ENCODE measurements at regions not wholly inside any gene's neighbourhood (a gene's known extent, or its start where the extent isn't known, plus 50 kb on each side); places are given as distances from the start of the nearest gene placed in this dataset.
"Not testable (repeated sequence)": the region's sequence is repeated elsewhere in the genome, so short reads cannot be mapped to it uniquely, and the experiment has no call there.

DNA sequence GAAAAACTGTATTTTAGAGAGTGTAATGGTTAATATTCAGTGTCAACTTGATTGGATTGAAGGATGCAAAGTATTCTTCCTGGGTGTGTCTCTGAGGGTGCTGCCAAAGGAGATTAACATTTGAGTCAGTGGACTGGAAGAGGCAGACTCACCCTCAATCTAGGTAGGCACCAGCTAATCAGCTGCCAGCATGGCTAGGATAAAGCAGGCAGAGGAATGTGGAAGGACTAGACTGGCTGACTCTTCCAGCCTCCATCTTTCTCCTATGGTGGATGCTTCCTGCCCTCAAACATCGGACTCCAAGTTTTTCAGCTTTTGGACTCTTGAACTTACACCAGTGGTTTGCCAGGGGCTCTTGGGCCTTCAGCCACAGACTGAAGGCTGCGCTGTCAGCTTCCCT is 740.3 kb downstream of the RNF144A start:
- not testable (repeated sequence) for DNase-seq

DNA sequence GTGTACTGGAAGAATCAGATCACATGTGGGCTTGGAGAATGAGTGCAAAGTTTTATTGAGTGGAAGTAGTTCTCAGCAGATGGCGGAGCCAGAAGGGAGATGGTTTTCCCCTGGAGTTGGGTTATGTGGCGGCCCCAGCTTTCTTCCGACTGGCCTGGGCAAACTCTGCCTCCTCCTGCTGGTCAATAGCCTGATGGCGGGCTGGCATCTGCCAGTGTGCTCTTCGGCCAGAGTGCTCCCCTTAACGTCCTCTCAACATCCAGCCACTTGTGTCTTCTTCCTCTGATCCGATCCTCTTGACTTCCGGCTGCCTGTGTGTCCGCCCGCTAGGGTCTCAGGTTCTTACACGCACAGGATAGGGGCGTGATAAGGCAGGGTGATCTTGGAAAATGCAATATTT is 741.3 kb downstream of the RNF144A start:
- no peak for DNase-seq

DNA sequence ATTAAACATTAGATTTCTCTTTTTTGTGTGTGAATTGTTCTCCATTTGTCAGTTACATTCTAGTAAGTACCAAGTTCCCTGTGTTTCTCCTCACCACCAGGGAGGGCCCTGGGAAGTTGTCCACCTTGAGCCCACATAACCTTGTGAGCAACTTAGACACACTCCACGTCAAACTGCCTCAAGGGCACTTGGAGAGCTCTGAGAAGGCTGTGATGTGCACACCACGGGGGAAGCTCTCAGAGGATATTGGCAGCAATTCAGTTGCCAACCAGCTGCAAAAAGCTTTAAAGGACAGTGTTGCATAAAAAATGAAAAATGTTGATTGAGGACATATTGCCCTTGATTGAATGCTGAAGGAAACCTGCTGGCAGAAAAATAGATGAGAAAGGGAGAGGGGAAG is 743.6 kb downstream of the RNF144A start:
- DNase-seq: no peak

DNA sequence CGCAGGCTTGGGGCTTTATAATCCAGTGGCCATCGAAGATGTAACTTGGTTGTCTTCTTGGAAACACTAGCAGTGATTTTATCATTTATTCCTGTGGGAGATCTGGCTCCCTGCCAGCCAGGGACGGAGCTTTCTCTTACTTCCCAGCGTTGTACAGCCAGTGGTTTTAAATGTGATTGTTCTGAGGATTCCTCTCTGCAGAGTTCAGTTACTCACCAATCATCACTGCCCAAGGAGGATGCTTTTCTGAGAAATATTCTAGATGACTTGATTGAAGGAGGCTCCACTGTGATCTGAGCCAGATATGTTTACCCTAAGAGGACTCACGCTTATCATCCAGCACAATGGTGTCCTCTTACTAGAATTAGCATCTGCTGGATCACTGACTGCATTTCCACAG is 744.3 kb downstream of the RNF144A start:
- DNase-seq: no peak

DNA sequence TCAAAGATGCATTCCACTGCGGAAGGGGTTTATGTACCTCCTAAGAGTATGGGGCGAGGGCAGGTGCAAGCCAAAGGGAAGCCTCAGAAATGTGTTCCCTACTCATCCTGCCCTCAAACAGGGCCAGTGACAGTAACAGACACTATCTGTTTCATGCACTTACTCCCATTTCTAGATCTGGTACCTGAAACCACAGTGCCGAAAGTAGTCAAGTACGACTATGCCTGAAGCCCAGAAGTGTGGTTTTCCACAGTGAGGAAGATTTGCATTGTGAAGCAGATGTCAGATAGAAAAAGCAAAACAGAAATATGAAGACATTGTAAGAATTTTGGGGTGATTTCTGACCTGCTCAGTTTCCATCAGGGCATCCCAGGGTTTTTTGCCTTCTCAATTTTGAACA is 748.7 kb downstream of the RNF144A start:
- DNase-seq: no peak

DNA sequence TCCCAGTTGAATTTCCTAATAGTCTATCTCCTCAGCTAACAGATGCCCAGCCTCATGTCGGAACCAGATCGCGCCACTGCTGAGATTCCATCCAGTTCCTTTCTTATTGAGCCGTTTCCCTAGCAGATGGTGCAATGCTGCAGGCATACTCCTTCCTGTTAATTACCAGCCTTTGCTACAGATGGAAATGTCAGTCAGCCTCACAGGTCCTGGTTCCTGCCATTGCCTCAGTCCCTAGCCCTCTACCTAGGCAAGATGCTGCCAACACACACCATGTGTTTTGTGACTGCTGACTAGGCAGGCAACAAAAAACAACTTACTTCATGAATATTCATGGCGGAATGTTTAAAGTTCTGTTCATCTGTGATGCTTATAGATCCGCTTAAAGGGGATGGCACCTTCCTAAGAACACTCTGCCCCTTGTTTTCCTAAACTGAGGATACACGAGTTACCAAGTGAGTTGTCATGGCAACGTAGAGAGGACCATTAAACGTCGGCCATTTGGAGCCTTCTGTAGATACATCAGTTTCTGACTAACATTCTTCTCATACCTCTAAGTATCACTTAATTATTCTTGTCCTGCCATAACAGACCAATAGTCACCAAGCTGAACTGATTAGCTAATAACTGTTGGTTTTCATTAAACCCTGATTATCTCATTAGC is 749.5 kb downstream of the RNF144A start:
- DNase-seq: no peak

DNA sequence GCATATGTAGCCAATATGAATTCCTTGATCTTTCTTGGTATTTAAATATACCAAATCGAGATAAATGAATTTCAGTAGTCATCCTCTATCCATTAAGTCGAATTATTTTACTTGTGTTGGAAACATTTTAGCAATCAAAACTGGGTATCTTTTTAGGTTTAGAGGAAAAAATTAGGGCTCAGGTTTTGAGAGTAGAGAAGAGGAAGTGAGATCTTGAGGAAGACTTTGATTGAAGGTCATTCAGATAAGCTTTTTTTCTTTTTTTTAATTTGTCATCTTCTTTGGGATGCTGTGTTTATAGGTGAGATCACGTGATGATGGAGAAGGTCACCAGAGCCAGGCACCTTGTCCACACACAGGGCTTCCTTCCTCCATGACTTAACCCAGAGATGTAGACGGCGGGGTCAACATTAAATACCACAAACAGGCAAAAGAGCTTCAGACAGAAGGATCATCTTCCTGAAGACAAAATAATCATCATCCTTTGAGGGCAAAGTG is 750.1 kb downstream of the RNF144A start:
- no peak for DNase-seq

DNA sequence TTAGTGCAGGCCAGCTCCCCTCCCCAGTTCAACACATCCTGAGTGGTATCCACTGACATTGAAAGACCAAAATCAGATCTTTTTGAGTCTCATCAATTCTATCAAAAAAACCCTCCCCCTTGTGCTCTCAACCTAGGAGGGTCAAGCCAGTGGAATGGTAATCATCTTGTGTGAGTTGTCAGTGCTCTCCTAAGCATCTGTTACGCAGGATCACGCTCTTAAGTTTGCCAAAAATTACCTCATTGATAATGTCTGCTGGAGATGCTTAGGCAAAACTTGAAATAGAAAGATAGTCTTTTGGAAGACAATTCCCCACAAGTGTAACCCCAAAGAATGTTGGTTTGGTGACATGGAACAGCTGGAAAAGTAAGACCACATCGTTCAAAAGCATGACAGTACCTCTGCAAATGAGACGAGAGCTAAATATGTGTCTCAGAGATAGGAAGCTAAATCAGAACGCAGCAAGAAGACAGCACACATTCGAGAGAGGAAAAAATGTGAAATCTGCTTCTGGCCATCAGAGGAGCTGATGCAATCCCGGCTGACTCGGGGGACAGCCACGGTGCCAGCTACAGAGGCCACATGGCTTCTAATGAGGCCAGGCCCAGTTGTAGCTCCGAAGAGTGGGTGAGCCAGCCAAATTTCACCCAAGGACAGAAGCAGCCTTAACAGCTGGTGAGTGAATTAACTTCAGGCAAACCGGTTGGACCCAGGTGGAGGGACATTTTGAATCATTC is 753.9 kb downstream of the RNF144A start:
- DNase-seq: no peak

DNA sequence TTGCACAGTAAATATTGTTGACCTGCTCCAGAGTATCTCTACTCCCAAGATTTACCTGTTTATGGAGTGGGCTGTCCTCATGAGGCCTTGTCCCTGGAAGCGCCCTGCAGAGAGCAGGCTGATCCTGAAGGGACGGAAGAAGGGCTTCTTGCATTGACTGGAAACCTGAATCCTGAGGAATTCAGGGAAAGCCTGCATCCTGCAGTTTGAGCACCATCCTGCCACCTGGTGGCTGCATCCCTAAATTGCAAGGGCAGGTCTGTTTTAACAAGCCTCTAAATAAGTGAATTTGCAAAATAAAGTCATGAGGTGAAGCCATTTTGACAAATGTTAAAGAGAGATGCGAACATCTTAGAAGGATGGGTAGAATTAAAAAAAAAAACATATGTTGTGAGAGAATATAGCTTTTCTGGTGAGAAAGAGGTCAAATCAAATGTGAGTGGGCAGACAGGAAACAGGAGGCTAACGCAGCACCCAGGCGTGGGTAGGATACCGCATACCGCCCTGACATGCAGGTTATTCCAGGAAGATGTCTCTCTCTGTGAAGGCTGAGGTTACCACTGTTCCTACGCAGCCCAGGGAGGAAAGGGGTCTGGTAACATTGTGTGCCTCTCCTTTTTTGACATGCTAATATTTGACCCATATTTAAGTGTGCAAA is 754.9 kb downstream of the RNF144A start:
- DNase-seq: peak; percentile 12

DNA sequence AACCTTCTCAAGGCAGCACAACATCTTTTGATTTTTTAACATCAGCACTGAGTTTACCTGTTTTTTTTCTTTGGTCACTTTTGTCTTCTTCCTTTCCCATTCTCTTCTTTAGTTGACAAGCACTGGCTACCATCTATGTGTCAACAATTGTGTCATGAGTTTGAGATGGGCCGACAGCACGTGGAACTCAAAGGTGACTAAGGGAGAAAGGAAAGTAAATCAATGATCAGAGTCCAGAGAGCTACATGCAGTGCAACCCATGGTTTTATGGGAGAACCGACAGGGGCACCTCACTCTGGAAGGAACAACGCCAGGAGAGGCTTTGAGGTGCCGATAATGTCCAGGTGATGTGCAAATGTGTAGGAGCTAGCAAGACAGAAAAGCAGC is 755.5 kb downstream of the RNF144A start:
- no peak for DNase-seq

DNA sequence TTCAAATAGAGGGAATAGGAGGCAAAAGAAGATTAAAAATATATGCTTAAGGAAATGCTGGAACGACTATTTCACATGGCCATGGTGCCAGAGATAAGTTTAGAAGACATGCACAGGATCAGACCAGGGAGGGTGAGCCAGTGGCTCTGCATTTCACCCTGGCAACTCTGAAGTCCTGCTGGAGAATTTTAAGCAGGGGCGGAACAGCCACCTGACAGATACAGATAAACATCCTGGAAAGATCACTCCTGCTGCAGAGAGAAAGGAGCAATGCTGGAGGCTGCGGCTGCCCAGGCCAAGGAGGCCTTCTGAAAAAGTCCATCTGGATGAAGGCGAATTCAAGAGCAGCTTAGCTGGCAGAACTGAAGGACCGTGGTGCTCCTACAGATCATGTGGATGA is 755.9 kb downstream of the RNF144A start:
- no peak for DNase-seq

DNA sequence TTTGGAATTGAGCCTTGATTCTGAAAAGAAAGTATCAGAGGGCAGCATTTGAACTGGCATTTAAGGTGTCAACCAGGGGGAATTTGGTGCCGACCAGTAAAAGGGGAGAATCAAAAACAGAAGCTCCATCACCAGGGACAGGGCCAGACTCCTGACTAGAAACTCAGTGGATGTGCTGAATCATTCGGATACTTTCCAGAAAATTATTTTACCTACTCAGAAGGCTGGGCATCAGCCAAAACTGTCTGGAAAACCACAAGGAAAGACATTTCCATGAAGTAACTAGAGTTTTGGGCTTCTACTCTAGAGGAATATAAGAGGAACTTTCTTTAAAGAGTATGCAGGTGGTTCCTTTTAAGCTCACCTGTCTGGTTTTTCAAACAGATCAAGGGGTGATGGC is 756.6 kb downstream of the RNF144A start:
- no peak for DNase-seq

DNA sequence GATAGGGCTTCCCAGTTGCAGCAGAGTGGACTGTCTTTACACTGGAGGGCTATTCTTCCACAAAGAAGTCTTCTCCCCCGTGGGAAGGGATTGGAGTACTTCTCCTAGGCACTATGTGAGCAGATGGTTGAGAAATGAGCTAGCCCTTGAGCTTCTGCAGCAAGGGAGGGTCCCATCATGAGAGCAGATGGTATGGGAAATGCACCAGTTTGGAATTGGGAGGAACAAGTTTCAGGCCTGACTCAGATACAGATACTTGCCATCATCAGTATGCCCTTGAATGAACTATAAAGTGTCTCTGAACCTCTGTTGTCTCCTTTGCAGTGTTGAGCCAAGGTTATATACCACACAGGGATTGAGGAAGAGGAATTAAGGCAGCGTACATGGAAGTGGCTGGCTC is 757.4 kb downstream of the RNF144A start:
- DNase-seq: no peak

DNA sequence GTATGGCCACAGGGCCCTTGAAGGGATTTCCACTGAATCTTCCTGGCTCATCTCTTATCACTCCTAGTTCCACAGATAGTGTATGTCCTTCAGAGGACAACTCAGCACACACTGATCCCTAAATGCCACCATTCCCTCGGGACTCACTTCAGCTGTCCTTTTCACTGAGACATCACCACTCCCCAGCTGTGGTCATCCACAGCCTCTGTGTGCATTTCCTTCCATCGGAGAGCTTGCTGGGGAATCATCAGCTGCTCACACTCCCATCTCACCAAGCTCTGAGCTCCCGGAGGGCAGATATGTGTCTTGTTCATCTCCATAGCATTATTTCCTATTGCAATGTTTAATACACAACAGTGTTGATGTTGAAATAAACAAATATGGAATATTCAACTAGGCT is 759.5 kb downstream of the RNF144A start:
- DNase-seq: no peak

DNA sequence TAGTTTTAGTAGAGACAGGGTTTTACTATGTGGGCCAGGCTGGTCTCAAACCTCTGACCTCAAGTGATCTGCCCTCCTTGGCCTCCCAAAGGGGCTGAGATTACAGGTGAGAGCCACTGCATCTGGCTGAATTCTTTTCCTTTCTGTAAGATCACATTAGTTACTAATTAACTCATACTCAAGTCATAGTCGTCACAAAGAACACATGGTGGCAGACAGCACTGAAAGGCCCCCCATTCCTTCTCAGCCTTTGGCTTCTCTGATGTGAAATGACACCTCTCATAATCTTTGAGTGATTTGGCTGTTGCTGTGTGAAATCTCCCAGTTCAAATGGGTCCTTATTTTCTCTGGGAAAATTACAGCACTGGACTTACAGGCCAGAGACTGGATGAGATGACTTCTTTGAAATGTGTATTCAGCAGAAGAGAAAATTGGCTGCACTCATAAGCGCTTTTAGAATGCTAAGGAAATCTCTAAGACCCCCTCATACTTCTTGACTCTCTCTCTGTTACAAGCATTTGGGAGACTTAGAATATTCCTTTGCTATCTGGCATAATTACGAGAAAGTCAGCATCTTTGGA is 764.8 kb downstream of the RNF144A start:
- DNase-seq: no peak

DNA sequence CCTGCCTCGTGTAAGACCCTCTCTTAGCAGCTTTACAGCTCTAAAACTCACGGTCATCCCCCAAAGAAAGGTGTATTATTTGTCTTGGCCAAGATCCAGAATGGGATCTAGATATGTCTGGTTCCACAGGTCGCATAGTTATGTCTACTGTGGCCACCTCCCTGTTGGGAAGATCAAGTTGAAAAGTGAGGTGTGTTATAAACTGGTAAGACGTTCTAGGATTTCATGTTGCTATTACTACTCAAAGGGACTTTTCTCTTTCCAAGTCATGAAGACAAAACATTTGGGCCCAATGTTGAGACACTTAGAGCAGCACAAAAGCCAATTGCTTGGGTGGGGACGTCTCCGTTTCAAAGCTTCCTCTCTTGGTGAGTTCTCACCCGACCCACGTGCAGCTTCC is 766.0 kb downstream of the RNF144A start:
- no peak for DNase-seq

DNA sequence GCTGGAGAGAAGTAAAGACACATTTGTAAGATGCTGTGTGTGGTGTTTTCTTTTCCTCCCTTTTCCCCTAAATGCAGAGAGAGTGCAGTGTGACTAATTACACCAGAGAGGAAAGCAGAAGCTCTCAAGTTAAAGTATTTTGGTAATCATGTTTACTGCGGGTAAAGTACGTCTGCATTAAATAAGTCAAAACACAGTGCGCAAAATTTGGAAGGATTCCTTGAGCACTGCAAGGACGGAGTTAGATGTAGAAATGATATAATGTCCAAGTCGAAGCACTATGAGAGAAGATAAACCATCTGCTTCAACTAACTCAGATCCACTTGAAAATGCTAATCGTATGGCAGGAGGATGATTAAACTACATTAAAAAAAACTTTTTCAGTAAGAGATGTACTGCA is 766.5 kb downstream of the RNF144A start:
- no peak for DNase-seq

DNA sequence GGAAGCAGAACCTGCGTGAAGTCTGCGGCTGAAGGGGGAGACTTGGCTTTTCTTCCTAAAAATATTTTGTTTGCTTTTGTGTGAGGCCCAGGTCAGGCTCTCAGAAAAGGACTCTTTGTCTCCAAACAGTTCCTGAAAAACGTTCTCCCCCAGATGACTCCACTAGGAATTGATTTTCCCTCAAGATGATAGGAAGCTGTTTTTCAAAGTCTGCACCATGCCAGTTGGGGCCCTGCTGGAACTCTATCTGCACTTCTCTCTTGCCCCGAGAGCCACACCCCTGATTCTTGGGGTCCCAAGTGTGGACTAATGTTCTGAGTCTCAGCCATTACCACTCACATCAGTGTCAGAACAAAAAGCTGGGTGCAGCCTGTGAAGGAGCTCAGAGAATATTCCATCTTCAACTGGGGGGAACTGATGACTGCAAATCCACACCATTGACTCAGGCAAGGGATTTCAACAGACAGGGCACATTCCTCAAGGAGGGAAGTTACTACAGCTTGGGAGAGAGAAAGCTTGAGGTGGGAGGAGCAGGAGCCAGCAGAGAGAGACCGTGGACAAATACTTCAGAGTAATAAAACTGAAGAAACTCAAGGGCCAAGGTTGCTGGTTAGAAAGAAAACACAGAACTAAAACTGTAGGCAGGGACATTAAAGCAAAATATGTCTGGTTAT is 768.3 kb downstream of the RNF144A start:
- DNase-seq: no peak

DNA sequence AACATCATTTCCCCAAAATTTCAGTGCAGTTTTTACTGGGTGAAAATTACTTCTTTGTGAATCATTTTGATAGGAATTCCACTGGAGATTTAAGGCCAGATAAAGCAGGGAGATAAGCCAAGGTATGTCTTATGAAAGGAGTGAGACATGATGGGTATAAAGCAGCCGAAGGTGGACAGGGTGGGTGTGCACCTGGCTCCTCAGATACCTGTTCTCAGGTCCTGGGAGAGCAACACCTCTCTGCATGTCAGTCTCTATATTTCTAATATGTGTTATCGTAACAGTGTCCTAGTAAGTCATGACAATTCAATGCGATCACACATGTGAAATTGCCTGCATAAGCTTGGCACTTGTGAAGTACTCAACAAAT is 768.8 kb downstream of the RNF144A start:
- DNase-seq: no peak

DNA sequence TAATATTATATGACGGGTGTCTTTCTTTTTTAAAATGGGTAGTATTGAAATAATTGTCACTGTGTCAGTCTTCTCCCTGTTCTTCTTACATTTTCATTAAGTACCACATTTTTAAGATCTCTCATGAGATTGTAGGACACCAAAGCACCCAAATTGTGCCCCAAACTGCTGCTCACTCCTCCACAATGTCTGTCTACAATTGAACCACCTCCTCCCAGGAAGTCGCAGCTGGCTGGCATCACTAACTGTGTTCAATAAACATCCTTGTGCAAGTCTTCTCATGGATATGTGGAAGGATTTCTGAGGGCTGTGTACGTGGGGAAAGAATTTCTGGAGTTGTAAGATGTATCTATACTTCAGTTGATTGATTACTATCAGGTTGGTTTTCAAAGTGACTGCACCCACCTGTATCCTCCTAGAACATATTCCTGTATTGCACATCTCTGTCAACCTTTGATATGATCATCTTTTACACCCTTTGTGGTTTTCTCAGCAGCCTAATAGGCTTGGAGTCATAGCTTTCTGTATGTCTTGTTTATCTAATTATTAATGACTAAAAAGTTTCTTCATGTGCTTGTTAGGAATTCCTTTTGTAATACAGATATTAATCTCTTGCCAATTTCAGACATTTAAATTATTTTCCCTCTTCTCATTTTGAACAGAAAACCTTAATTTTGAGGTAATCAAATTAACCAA is 774.9 kb downstream of the RNF144A start:
- DNase-seq: no peak

DNA sequence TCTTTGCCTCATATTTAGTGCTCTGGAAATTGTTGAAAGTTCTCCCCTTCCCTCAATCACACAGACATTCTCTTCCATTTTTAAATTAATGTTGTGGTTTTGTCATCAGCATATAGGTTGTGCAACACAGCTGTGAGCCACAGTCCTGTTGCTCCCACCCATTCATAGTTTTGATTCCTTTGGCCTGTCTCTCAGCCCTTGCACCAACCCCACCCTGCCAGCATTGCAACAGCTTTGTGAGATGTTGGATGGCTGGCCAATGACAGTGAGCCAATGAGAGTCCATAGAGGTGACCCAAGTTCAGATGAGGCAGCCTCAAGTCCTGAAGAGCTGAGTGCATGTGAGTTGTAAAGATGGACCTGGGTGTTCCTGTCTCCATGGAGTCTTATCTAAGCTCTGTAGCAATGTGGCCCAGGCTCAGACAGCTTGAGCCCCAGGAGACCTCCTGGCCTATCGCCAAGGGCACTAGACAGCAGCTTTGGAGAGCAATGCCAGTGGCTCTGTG is 775.5 kb downstream of the RNF144A start:
- DNase-seq: no peak
